GM21825 (cell line): ENCODE measurements at regions not wholly inside any gene's neighbourhood (a gene's known extent, or its start where the extent isn't known, plus 50 kb on each side); places are given as distances from the start of the nearest gene placed in this dataset.

Experiments used
- ATAC-seq: cut with Tn5 transposase; IDR thresholded peaks from one replicate; pipeline ENCODE4 v1.9.1; 2021; ENCODE audit warnings: mild to moderate bottlenecking, moderate library complexity; ENCODE audit not compliant: unreplicated experiment

DNA sequence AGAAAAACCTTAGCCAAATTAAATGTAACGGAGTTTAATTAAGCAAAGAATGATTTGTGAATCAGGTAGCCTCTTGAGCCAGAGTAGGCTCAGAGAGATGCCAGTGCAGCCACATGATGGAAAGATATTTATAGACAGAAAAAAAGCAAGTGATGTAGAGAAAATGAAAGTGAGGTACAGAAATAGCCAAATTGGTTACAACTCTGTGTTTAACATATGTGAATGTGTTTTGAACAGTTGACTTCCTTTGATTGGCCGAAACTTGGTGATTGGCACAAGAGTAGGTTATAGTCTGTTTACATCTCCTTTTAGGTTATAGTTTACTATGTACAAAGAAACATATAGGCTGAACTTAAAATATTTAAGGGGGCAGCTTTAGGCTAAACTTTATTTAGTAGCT lies 459.9 kb upstream of the BOD1L1 start:
- peak; percentile 74 for ATAC-seq

DNA sequence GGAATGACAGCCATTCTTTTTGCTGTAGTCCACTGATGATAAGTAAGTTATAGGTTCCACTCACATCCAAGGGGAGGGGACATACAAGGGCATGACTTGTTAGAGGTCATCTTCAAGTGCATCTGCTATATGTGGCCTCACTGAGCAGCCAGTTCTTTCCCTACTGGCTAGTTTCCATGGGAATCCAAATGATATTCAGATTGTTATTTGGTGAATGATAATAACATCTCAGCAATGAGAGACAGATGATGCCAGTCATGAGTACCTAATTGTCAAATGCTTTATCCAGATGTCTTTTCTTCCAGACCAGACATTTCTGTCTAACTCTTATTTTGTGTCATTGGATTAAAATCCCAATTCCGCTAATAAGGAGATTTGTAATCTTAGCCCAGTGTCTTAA lies 460.4 kb upstream of the BOD1L1 start:
- ATAC-seq = no peak

DNA sequence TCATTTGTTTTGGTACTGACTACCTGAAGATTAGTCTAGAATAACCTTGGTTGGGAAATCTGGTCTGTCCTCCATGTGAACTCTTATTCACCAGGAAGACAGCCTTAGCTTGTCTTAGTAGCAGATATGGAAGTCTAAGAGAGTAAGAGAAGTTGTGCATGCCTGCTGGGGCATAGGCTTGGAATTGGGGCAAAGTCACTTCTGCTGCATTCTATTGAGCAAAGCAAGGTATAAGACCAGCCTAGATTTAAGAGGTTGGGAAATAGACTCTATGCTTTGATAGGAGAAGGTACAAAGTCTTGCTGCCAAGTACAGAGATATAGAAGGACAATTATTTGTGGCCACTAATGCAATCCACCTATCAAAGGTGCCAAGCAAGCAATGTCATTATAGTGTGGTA lies 464.0 kb upstream of the BOD1L1 start:
- no peak for ATAC-seq

DNA sequence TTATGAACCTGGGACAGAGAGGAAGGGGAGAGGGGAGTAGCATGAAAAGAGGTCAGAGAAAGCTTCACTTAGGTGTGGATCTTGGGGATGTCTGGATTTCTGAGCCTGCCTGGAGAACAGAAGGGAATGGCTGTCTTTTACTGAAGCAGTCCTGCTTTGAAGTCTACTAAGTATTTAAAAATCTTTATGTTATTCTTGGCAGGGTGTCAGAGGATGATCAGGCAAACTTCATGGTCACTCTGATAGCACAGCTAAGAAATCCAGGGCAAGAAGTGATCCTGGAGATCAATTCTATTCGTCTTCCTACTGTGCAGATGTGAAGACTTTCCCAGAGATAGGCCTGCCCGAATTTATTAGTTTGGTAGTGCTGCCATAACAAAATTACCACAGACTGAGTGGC lies 464.4 kb upstream of the BOD1L1 start:
- ATAC-seq = no peak

DNA sequence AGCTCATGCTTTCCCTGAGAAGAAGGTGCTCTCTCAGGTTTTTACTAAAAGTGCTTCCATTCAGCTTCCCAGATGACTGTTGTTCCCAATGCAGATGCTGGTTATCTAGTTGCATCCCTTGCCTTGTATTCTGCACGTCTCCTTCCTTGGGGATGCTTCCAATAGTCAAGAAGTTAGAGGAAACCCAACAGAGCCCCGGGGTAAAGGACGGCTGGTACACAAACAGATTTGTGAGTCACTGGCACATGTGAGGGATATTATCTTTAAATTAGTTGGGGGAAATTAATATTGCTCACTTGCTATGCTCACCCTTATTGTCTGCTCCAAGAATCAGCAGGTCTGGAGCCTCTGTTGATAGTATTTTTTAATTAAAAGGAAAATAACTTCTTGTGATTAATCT lies 465.2 kb upstream of the BOD1L1 start:
- ATAC-seq = no peak

DNA sequence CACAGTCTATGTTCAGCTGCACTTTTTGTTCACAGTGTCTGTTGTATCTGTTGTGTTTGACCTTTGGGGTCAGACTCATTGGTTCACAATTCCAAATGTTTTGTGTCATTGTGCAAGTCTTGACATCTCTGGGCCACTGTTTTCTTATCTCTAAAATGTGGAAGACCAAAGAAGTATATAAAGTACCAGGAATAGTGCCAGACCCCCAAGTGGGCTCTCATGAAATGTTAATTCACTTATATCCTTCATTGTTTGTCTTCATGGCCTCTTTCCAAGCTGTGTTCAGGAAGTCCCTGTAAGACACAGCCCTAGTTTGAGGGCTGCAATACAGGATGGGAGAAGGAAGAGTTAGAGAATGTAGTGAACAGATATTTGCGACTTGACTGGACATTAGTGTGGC lies 468.3 kb upstream of the BOD1L1 start:
- ATAC-seq = no peak

DNA sequence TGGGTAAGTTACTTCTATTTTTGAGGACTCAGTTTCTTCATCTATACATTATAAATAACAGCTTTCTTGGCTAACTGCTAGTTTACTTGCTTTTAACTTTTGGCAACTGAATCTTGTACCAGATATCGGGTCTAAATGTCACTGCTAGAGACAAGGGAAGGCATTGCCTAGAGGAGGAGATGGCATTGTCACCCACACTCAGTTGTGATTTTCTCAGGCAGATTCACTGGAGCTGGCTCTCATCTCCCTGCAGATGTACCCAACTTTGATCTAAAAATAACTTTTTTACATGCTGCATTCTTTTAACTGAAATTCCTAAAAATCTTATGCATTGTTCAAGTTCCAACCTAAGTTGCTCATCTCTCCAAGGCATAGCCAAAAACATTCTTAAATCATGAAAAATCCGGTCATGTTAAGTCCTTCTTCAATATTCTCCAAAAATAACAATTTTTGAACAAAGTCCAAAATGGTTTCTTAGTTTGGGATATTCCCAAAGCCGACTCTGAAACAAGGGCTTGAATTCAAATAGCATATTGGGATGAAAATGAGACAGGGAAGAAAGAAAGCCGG lies 469.0 kb upstream of the BOD1L1 start:
- no peak for ATAC-seq

DNA sequence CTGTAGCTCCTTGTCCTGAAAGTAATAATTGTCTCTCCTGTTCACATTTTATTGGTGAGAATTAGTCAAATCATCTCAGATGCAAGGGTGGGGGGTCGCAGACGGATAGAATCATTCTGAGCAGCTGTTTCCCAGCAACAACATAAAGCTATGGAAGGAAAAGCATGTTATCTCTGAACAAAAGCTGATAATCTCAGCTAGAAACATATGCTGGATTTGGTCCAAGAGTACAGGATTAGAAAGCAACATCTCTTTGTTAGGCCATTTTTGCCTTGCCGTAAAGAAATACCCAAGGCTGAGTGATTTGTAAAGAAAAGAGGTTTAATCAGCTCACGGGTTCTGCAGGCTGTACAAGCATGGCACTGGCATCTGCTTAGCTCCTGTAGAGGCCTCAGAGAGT lies 472.8 kb upstream of the BOD1L1 start:
- ATAC-seq = no peak

DNA sequence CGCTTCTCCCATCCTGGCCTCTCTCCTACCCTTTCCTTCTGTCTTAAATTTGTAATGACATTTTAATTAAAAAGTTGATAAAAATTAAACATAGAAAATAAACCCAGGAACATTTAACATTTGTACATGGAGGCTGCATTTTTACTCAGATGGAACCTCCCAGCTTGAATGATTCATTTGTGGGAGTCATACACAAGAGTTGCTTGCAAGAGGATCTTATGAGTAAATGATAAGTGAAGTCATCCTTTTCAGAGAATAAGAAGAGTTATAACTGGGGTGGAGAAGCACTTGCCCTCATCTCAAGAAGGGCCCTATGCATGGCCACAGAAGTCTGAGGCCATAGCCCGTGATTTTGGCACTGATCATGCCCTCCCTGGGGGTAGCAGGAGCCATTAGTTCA lies 482.9 kb upstream of the BOD1L1 start:
- ATAC-seq = no peak

DNA sequence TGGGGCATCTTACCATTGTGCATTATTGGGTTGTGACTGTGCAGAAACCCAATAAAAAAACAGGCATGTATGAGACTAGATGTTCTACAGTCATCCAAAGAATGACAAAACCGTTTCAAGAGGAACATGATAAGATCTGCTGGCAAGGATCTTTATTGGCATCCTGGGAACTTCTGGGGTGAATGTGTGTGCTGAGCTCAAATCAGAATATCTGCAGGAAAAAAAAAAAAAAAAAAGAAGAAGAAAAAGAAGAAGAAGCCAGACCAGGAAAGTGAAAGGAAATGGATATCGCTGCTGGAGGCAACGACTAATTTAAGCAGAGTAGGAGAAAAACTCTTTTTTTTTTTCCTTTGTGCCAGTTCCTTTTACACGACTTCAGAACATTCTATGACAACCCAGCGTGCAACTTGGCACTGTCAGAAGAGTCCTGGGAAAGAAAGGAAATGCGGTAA lies 484.2 kb upstream of the BOD1L1 start:
- ATAC-seq = no peak

DNA sequence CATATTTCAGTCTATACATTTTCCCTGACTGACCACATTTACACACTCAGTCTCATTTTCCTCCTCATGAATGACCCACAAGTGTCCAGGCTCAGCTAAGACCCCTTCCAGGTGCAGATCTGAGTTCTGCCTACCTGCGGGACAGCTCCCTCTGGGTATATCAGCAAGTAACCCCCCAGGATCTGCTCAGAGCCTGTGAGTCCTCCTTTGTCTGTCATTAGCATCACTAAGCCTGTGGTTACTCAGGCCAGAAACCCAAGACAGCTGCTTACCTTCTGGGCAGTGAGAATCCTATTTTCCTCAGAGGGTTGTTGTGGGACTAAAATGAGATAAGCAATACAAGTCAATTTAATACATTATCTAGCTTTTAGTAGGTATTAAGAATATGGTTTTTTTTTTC lies 487.6 kb upstream of the BOD1L1 start:
- no peak for ATAC-seq

DNA sequence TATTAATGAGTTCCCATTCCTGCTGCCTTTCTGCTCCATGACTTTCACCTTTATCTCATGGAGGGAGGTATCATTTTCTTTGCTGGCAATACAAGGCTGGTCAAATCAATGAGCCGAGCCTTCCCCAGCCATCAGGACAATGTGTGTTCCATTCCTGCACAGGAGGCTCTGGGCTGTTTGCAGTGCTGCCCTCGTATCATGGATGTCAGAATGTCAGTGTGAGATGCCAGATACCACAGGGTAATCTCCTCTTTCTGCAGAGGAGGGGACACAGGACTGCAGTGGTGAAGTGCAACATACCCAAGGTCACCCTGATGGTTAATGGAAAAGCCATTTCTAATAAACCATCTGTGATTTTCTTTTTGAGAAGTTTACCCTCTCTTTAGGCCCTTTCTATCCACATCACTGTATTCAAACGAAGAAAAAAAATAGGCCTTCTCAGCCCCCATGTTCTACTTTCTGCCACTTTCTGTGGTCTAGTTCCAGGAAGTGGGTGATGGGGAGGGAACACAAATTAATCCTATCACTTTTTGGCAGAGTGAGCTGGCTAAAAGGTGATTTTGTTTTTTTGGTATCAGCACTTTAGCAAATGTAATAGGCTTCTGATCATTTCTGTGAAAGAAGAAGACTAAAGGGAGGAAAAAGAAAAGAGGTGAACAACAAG lies 490.2 kb upstream of the BOD1L1 start:
- no peak for ATAC-seq

DNA sequence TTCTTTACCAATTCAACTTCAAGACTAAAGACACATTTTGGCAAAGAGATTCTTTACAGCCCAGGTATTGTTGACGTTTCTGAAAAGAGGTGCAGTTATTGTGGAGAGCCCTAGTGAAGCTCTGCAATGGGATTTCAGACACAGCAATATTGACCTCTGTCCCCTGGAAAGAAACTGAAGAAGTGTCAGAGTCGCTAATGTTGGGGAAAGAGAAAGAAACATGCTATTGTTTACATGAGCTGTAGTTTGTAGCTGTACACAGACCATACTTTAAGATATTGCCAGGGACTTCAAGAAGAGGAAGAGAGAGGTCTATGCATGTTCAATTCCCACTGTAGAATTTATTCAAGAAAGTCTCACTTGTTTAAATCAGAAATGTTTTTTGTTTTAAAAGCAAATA lies 497.3 kb upstream of the BOD1L1 start:
- no peak for ATAC-seq

DNA sequence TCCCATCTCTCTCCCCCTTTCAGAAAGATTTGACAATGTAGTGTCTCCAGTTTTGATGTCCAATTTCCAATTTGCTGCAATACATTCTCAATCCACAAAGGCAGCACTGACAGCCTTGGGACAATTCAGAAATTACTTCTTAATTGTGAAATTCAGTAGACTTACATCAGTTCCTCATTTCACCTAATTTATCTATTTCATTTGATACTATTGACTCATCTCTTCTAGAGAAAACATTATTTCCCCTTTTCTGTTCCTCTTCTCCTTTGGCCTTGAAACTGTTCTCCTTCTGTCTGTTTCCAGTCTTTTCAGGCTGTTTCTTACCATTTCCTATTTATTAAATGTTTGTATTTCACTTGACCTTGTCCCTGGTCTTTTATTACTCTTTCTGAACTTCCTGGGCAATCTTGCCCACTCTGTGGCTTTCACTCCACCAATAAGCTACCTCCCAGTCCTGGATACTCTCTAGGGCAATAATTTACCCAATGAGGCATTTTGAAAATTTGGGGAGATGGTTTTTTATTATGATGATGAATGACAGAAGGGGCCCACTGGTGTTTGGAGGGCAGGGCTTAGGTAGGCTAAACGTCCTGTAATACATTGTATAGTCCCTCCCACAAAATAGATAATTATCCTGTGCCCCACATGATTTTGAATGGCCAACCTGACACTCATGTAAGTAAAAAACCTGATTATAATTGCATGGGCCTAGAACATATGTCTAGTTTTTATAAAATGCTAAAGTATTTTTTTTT lies 498.0 kb upstream of the BOD1L1 start:
- ATAC-seq = peak; percentile 90

DNA sequence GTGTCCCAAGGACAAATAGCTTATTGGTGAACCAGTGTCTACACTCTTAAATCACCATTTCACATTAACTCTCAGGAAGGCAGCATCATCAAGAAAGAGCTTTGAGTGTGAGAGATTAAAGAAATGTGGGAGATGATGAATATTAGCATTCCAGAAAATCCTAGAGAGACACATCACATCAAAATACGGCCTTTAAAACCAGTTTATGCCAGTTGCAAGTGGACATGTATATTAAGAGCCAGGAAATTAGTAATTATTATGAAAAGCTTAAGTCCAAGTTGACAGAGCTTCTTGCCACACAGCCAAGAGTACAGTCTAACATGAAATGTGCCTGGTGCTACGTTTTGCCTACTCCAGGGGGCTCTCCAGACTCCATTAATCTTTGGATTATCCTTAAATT lies 503.0 kb upstream of the BOD1L1 start:
- no peak for ATAC-seq

DNA sequence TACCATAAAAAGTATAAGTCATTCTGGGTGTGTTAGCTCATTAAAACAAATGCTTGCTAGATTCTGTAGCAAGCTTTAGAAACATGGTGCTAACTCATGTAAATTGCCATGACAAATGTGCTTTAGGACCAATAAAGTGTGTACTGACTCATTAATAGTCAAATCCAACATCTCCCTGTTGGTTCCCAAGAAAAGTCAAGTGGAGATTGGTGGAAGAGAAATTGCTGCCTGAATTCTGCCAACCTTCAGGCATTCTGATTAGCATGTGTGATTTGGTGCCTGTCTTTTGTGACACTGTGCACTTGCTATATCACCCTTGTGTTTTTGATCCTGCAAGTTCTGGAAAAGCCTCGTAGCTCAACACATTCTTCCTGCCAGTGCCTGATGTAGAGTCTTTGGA lies 503.8 kb upstream of the BOD1L1 start:
- no peak for ATAC-seq

DNA sequence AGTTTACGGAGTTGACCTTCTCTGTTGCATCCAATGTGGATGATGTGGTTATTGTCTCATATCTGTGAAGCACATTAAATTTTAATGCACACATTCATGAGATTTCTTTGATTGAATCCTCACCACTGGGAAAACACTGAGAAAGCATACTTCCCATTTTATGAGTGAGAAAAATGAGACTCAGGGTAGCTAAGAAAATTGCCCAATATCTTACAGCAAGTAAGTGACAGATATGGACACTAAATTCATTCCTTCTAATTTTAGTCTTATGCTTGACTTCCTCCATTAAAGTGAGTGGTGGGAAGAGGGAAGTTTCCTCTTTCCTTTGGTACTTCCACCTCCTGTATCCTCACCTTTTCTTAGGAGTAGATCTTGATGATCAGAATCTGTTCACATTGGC lies 504.8 kb upstream of the BOD1L1 start:
- ATAC-seq = no peak

DNA sequence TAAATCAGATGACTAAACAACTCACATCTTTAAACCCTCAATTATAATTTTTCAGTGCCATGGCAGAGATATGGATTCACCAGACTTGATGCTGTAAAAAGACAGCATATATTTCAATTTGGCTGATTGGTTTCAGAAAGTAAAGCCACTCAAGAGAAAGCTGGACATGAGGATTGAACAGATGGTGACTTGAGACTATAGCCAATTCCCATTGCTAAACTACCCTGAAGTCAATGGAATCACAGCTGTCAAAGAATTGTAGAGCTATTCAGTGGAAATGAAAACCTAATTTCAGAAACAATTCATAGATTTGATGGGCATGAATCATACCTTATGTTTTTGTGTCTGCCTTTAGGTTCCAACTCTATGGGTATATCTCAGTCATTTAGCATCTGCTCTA lies 510.6 kb upstream of the BOD1L1 start:
- ATAC-seq = no peak

DNA sequence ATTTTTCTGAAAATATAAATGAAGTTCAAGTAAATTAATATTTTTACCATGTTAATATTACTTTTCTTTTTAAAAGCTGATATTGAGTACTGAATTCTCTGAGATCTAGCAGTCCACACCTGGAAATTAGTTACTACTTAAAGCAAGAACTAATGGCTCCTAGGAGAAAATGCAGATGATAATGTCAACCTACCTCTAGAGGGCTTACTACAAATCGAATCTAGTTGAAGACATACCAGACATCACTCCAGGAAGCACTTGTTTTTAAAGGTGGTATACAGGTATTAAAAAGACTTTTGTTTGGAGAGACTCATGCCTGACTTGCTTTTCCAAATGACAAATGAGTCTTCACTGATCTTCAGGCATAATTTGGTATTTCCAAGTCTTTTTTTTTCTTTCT lies 516.4 kb upstream of the BOD1L1 start:
- ATAC-seq = no peak

DNA sequence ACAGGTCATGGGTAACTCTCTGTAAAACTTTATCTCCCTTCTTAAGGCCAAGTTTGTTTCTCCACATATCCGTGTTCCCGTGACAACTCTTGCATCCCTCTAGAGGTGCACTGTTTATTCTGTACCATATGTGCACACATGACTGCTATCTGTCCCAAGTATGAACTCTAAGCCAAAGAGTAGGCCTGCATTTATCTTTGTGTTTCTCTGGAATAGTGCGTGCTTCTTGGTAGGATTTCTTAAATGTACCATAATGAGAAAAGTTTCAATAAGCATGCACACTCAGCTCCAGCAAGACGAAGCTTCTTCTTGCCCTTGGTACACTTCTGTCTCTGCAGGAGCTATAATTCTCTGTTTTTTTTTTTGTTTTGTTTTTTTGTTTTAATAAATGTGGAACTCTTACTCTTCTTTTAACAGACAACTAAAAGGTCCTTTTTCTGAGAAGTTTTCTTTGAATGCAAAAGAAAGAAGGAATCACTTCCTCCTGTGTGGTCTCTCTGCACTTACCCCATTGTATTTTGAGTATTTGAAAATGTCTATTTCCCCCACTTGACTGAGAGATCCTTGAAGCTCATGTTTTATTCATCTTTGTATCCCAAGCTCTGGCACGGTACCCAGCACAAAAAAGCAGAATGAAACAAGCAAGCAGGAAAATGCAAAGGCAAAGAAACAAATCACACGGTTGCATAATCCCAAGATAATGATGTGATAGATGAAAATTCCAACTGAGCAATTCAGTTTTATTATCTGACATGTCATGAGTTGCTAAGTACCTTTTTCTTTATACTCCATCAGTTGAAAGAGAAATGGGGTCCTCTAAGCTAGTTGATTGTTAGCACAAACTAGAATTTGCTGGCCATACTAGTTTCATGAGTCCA lies 521.9 kb upstream of the BOD1L1 start:
- no peak for ATAC-seq

DNA sequence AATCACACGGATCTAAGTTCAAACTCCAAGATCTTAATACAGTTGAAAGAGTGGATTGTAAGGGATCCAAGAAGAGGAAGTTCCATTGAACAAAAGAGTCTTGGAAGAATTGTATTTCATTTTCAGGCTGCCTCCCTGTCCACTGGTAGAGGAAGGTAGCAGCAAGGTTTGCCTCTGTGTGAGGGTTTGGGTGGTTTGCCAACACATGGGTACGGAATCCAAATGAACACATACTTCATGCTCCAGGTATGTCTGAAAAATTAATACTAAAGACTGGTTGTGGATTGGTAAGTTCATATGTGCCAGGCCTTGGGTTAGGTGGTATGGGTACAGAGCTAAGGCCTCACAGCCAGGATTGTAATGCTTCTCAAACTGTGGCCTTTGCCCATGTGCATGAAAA lies 523.6 kb upstream of the BOD1L1 start:
- no peak for ATAC-seq
